GM18499 (cell line): ENCODE measurements at regions not wholly inside any gene's neighbourhood (a gene's known extent, or its start where the extent isn't known, plus 50 kb on each side); places are given as distances from the start of the nearest gene placed in this dataset.

Source experiments
- ATAC-seq: cut with Tn5 transposase; IDR thresholded peaks from one replicate; pipeline ENCODE4 v1.9.1; 2021; ENCODE audit warnings: moderate number of reproducible peaks; ENCODE audit not compliant: insufficient read depth, unreplicated experiment

DNA sequence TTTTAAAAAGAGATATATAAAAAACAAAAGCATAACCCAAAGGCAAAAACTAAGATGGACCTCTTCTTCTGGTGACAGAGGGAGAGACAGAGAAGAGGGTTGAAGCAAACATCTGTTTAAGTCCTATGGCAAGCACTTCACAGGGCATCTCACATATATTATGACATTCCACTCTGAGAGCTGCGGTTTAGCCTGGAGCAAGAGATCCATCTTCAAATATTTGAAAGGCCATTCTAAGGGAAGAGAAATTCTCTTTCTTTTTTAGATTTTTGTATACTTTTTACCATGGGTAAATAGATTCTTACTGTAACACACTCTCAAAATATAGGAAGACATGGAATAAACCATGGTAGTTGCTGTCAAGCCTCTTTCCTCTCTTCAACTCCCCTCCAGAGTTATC lies 204.1 kb downstream of the GXYLT1 start:
- no peak for ATAC-seq

DNA sequence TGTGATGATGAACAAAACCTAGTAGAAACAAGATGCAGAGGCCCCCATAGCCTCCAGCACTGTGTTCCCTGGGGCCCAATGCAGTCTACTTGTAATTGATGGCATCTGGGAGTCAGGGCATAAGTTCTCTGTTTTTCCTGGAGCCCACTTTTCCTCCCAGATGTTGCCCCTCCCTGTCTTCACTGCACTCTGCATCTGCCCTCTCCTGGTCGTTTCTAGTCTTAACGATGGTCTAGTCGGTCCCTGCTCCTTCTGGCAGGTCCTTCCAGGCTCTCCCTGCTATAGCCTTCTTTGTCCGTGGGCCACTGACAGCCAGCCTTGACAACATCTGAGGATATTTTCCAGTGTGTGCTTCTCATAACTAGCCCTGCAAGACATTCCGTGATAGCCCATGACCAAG lies 208.3 kb downstream of the GXYLT1 start:
- no peak for ATAC-seq

DNA sequence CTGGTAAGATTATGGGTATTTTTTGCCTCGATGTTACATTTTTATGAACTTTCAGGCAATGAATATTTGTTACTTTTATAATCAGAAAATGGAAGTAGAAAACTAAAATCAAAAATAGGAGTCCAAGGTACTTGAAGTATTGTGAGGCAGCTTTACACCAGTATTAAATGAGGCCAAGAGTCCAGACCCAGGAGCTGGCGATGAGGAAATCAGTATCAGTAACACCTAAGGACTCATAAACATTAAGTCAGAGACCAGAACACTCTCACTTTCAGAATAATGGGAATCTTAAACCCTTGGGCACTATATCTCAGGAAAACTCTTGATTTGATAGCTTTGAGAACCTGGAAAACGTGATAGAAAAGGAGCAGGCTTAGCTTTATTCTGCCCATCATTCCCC lies 208.8 kb downstream of the GXYLT1 start:
- no peak for ATAC-seq

DNA sequence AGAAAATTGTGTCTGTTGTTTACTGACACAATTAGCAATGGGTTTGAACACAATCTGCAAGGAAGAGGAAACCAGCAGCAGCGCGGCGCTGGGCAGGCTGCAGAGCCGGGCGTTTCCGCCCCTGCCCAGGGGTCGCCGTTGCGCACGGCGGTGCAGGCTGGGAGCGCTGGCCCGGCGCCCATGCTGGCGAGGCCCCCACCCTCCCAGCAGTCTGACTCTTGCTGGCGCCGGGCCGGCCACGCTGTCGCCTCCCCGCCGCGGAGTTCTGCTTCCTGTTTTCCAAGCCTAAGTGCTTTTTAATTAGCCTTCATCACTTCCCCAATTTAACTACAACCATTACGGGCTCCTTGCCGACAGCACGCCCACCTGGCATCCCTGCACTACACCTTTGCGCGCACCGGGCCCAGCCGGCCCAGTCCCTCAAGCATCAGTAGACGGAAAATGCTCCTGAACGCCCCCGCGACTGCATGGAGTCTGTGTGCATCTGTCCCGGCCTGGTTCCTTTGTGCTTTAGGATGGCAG lies 212.1 kb downstream of the GXYLT1 start:
- no peak for ATAC-seq

GRCh38 chr12:41930866-41931437 lies 213.7 kb downstream of the GXYLT1 start:
- no peak for ATAC-seq

DNA sequence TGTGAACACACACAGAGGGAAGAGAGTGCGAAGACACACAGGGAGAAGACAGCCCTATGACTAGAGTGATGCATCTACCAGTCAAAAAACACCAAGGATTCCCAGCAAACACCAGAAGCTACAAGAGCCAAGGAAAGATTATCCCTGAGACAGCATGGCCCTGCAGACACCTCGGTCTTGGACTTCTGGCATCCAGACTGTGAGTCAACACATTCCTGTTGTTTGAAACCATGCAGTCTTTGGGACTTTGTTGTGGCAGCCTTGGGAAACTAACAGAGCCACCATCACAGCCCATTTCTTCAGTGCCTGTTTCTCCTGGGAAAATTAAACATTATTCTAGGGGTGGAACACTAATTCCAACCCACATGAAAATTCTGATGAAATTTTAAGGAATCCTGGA lies 220.6 kb downstream of the GXYLT1 start:
- ATAC-seq = no peak

DNA sequence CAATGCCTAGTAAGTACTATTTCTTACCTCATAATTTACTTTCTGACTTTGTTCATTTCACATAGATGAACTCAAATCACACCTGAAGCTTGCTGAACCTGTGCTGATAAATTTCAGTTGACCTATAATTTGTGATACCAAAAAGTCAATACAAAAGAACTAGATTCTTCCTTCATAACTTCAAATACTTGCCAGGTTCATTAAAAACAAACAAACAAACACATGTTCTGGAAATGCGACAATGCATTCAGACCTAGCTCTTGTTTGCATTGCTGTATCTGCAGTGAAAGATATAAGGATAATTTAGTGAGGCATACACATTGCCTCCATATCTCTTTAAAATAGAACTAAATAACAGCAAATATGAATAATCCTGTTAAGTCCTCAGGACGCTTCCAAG lies 221.3 kb downstream of the GXYLT1 start:
- ATAC-seq = no peak

DNA sequence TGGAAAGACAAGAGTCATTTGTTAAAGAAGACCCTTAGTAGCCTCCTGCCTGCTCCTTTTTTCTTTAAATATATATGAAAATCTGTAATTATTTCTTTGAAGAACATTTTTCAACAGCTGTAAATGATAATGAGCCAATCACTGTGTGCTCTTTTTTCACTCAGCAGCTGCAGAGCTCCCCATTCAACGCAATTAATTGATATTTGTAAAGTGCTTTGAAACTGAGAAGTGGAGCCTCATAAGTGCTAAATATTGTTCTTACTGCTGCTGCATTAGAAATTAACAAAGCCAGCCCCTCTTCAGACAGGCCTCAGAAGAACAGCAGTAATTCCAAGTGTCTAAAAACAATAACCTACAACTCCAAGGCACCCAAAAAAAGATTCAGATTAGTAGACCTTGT lies 224.3 kb downstream of the GXYLT1 start:
- no peak for ATAC-seq

- no peak for ATAC-seq
Observed at GRCh38 chr12:41919526-41920261, 225.0 kb downstream of the GXYLT1 start.

DNA sequence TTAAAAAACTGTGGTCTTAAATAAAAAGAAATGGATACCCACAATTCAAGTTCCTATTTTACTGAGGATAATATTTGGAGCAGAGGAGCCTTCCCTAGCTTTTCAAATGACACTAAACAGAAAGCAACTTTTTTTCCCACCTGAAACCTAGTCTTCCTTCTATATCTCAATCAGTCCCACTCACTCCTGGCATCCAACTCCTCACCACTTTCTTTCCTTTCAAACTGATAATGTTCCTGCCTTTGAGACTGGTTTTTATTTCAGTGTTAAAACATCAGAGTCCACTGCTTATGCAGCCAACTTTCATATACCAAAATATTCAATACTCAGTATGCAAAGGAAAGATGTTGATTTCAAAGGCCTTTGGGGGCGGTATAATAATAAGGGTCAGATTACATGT lies 225.6 kb downstream of the GXYLT1 start:
- ATAC-seq = no peak

DNA sequence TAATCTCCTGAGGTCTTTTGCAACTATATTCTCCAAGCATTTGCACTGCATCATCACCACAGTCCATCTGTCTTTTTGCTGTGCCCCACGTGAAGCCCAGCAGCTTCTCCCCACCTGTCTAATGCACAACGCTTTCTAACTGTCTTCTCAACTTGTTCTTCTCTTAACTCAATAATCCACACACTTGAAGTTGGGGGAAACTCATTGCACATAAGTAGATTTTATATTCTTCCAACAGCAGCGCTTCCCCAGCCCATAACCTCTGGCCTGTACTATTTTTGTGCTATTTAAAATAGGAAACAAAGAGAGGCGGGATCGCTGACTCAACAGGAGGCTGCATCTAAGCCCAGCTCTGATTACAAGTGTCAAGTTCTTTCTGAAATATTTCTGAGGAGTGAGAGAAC lies 226.7 kb downstream of the GXYLT1 start:
- no peak for ATAC-seq

DNA sequence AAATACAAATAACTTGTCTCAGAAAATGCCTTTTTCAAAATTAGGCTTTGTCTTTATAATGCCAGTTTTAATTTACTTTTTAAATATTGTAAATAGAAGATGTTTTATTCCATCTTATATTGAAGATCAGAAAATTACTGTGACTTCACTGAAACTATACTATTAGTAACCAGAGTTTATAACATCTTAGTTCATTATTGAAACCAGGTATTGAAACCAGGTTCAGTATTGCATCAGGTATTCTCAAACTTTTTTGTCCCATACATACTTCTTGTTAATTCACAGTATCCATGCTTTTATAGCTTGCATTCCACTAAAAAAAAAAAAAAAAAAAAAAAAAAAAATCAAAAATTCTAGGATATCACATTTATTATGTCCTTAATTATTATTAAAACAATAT lies 227.5 kb downstream of the GXYLT1 start:
- no peak for ATAC-seq

DNA sequence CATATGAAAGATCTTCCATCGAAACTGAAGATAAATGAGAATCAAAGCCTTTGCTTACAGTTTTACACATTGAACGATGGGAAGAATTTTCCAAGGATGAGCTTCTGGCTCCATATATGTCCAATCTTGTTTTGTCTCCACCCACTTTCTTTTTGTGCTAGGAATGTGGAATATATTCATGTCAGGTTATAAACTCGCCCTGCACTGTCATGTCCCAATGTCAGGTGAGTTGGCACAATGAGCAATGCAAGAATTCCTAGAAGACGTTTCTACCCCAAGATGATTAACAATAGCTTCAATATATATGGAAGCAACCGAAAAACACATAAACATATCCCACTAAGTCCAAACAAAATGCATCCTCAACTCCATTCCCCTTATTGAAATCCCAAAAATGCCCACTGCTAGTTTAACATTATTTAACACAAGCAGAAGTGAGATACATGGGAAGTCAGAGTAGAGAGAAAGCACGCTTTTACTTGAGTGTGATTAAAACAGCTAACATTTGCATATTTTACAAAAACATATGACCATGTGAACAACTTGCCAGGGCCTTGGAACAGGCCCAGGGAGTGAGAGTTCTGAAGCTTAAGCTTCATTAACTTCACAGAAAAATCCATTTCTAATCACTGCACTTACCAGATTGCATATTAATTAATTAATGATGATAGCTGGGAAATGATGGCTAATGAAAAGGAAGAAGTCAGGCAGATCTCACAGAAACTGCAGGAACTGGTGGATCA lies 233.9 kb downstream of the GXYLT1 start:
- no peak for ATAC-seq

- no peak for ATAC-seq
Observed at GRCh38 chr12:41908206-41908605, 236.5 kb downstream of the GXYLT1 start.

DNA sequence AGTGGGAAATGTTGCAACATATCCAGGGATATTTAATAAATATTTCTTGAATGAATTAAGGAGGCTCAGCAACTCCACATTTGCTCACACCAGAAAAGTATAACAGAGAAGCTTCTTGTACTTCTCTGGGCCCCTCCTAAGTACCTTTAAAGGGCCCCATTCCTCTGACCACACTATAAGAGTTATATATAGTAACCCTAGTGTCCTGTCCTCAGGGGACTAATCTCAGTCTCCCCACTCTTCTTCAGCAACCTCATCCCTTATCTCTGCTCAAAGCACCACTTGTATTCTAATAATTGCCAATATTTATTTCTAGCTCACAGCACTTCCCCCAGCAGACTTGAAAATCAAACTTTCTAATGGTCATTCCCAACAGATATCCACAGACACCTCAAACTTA lies 237.1 kb downstream of the GXYLT1 start:
- ATAC-seq = no peak

DNA sequence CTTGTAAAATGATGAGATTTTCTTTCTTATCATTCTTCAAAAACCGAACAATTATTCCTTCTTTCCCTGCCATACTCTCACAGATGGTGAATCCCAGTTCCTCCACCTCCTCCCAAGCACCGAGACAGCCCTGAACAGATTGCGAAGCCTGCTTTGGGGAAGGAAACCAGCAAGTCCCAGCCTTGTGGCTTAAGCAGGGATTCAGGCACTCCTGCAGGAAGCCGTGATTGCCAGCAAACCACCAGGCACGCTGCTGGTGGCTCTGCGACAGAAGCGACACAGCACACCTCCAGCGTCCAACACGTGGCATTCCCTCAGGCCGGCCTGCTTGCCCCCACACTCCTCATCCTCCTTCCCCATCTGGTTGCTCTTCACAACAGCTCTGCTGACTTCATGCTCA lies 237.7 kb downstream of the GXYLT1 start:
- ATAC-seq = no peak

GRCh38 chr12:41905759-41906297 lies 238.8 kb downstream of the GXYLT1 start:
- ATAC-seq = no peak

- ATAC-seq = no peak
Observed at GRCh38 chr12:41905073-41905758, 239.5 kb downstream of the GXYLT1 start.

- ATAC-seq = no peak
Observed at GRCh38 chr12:41904041-41904440, 240.6 kb downstream of the GXYLT1 start.

GRCh38 chr12:41903014-41903708 lies 241.5 kb downstream of the GXYLT1 start:
- ATAC-seq = no peak
